ENCODE measurements at regions not wholly inside any gene's neighbourhood (a gene's known extent, or its start where the extent isn't known, plus 50 kb on each side); places are given as distances from the start of the nearest gene placed in this dataset.

DNA sequence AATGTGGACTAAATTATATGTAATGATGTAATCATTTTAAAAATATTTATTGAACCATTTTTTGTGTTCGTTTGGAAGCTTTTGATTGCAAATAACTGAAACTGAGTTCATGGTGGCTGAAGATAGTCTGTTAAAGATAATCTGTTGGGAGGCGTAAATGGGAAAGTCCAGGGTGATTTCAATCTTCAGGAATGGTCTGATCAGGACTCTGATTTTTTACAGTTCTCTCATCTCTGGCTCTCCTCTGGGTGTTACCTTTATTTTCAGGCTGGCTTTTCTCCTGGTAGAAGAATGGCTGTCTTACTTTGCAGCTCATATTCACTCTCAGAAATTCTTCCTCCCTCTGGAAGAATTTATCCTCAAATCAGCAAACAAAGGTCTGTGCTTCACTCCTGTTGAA, 199.0 kb upstream of the LEF1 start:
- TF ChIP-seq, protein P1, sequence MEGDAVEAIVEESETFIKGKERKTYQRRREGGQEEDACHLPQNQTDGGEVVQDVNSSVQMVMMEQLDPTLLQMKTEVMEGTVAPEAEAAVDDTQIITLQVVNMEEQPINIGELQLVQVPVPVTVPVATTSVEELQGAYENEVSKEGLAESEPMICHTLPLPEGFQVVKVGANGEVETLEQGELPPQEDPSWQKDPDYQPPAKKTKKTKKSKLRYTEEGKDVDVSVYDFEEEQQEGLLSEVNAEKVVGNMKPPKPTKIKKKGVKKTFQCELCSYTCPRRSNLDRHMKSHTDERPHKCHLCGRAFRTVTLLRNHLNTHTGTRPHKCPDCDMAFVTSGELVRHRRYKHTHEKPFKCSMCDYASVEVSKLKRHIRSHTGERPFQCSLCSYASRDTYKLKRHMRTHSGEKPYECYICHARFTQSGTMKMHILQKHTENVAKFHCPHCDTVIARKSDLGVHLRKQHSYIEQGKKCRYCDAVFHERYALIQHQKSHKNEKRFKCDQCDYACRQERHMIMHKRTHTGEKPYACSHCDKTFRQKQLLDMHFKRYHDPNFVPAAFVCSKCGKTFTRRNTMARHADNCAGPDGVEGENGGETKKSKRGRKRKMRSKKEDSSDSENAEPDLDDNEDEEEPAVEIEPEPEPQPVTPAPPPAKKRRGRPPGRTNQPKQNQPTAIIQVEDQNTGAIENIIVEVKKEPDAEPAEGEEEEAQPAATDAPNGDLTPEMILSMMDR (IDR thresholded peaks at IDR 0.05; ENCODE audit: insufficient read depth, low read length, poor library complexity, severe bottlenecking) = no peak
- TF ChIP-seq EZH2phosphoT487 (conservative IDR thresholded peaks at IDR 0.05; ENCODE audit: low read length) = no peak

Measured in SU-DHL-6 (cell line).